Activated CD4-positive, alpha-beta T cell treated with anti-CD3 and anti-CD28 coated beads for 1 hour (primary cell): ENCODE measurements at regions not wholly inside any gene's neighbourhood (a gene's known extent, or its start where the extent isn't known, plus 50 kb on each side); places are given as distances from the start of the nearest gene placed in this dataset.

Experiments used
- DNase-seq: peaks from one replicate; pipeline ENCODE4 v3.0.0-alpha.2; 2020

- DNase-seq = no peak
These were observed 1132.1 kb upstream of the ZEB2 start for GRCh38 chr2:145652036-145652435.

- DNase-seq = no peak
These were observed 1130.3 kb upstream of the ZEB2 start for GRCh38 chr2:145650226-145650625.

- no peak for DNase-seq
These were observed 1129.1 kb upstream of the ZEB2 start for GRCh38 chr2:145649061-145649460.

GRCh38 chr2:145644820-145645302 is 1124.9 kb upstream of the ZEB2 start:
- no peak for DNase-seq

GRCh38 chr2:145638675-145639074 is 1118.8 kb upstream of the ZEB2 start:
- no peak for DNase-seq

- no peak for DNase-seq
These were observed 1115.9 kb upstream of the ZEB2 start for GRCh38 chr2:145635706-145636427.

GRCh38 chr2:145631561-145631960 is 1111.6 kb upstream of the ZEB2 start:
- DNase-seq = no peak

- DNase-seq = no peak
These were observed 1106.4 kb upstream of the ZEB2 start for GRCh38 chr2:145626301-145626700.

GRCh38 chr2:145625111-145625510 is 1105.2 kb upstream of the ZEB2 start:
- DNase-seq = no peak

- DNase-seq = no peak
These were observed 1103.2 kb upstream of the ZEB2 start for GRCh38 chr2:145623136-145623535.

GRCh38 chr2:145622285-145622684 is 1102.4 kb upstream of the ZEB2 start:
- no peak for DNase-seq

- no peak for DNase-seq
These were observed 1098.0 kb upstream of the ZEB2 start for GRCh38 chr2:145617906-145618305.

GRCh38 chr2:145617420-145617819 is 1097.5 kb upstream of the ZEB2 start:
- DNase-seq = no peak

- DNase-seq = no peak
These were observed 1095.7 kb upstream of the ZEB2 start for GRCh38 chr2:145615626-145616025.

- no peak for DNase-seq
These were observed 1090.0 kb upstream of the ZEB2 start for GRCh38 chr2:145609951-145610350.

- DNase-seq = no peak
These were observed 1081.5 kb upstream of the ZEB2 start for GRCh38 chr2:145601361-145601925.

GRCh38 chr2:145600811-145601210 is 1080.9 kb upstream of the ZEB2 start:
- no peak for DNase-seq

GRCh38 chr2:145599756-145600155 is 1079.8 kb upstream of the ZEB2 start:
- DNase-seq = no peak

- DNase-seq = no peak
These were observed 1078.5 kb upstream of the ZEB2 start for GRCh38 chr2:145598434-145598833.

- no peak for DNase-seq
These were observed 1077.9 kb upstream of the ZEB2 start for GRCh38 chr2:145597809-145598208.

- DNase-seq = no peak
These were observed 1077.1 kb upstream of the ZEB2 start for GRCh38 chr2:145597006-145597405.

- DNase-seq = no peak
These were observed 1076.5 kb upstream of the ZEB2 start for GRCh38 chr2:145596416-145596815.

GRCh38 chr2:145595296-145595695 is 1075.4 kb upstream of the ZEB2 start:
- DNase-seq = no peak

GRCh38 chr2:145593991-145594614 is 1074.2 kb upstream of the ZEB2 start:
- no peak for DNase-seq
